WERI-Rb-1 (cell line): ENCODE measurements at regions not wholly inside any gene's neighbourhood (a gene's known extent, or its start where the extent isn't known, plus 50 kb on each side); places are given as distances from the start of the nearest gene placed in this dataset.

Experiments
- DNase-seq: peaks from one replicate; pipeline ENCODE4 v3.0.0-alpha.2; 2020
- H3K27ac ChIP-seq: fragments of 250-450 bp; sonication (Bioruptor Pico); 2 replicates; pipeline ENCODE4 v1.5.1; 2020; ENCODE audit warnings: mild to moderate bottlenecking, moderate library complexity
- H3K27me3 ChIP-seq: fragments of 250-450 bp; sonication (Bioruptor Pico); 2 replicates; pipeline ENCODE4 v1.5.1; 2021; ENCODE audit warnings: mild to moderate bottlenecking, low read depth, moderate library complexity; ENCODE audit not compliant: insufficient read depth, severe bottlenecking
- H3K36me3 ChIP-seq: fragments of 250-450 bp; sonication (Bioruptor Pico); 2 replicates; pipeline ENCODE4 v1.5.1; 2020; ENCODE audit warnings: mild to moderate bottlenecking, moderate library complexity
- H3K4me3 ChIP-seq: 2 replicates; pipeline ENCODE4 v1.5.1; 2011; ENCODE audit warnings: low read depth, mild to moderate bottlenecking, control low read depth, low read length
- H3K9me3 ChIP-seq: fragments of 250-450 bp; sonication (Bioruptor Pico); 2 replicates; pipeline ENCODE4 v1.5.1; 2021; ENCODE audit warnings: mild to moderate bottlenecking, moderate library complexity; ENCODE audit not compliant: severe bottlenecking
- CTCF ChIP-seq: IDR thresholded peaks from 2 replicates; pipeline ENCODE4 v1.5.1; 2011; ENCODE audit warnings: low read depth, mild to moderate bottlenecking, control low read depth, inconsistent platforms, low read length

DNA sequence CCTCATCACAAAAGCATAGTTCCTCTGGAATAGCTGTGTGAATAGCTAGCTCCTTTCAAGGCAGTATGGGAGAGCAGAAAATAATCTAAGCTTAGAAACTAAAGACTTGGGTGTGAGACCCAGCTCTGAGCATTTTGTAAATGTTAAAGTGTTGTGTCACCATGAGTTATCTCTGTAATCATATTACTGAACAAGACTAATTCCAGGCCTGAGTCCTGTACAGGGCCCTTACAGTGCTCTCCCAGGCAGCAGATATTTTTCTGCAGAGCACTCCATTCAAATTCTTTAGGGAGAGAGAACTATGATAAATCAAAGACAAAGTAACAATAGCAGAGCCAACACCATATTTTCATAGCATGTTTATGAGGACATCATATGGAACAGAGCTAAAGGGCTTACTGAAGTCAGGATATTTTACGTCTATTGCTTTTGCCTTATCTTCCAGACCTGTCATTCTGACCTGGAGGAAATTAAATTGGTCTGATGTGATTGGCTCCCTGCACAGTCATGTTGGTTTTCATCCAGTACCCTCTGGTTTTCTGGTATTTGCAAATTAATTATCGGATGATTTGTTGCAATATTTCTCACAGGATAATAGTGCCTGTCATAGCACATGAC is 172.6 kb upstream of the PPP2R3A start:
- H3K27me3 ChIP-seq: peaks cover 3% of the 10 kb centered on the region
- peaks cover 2% of the 10 kb centered on the region for H3K9me3 ChIP-seq
- no peak overlapping the region for H3K4me3 ChIP-seq
- no peaks in the 10 kb centered on the region for H3K36me3 ChIP-seq
- no peak for TF ChIP-seq CTCF
- DNase-seq: no peak
- H3K27ac ChIP-seq: no peak overlapping the region

GRCh38 chr3:135800071-135800549 is 165.4 kb upstream of the PPP2R3A start:
- Histone ChIP-seq H3K4me3 (no peak overlapping the region), H3K9me3 (no peaks in the 10 kb centered on the region), H3K36me3 (no peaks in the 10 kb centered on the region), H3K27me3 (peaks cover 7% of the 10 kb centered on the region), H3K27ac (no peak overlapping the region)
- no peak for TF ChIP-seq CTCF
- no peak for DNase-seq

DNA sequence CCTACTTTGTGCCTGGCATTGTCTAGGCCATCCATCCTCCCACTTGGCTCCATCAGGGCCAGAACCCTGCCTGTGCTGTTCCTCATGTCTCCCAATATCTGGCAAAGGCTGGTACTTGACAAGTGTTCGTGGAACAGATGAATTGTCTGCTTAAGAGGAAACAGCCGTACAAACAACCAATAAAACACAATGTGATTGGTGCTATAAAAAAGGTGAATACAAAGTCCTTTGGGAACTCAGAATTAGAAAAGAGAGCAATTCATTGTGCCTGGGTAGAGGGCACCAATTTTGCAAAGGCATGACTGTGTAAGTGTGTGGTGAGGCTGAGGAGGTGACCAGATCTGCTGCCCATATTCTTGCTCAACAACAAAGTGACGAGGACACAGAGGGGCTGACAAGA is 164.5 kb upstream of the PPP2R3A start:
- TF ChIP-seq CTCF: no peak

DNA sequence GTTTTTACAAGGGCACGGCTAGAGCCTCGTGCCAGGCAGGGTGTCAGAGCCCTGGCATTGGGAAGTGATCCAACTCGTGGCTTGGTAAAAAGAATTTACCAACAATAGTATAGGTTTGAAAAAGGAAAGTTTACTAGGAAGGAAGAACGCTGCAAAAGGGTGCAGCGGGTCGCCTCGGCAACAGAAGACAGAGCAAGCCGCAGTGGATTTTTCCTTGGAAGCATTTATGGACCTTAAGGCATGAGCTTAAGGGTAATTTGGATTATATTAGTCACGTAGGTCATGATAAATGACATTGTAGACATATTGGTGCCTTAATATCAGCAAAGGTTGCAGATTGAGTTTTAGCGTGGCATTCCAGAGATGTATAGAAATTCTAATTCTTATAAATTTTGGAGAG is 163.4 kb upstream of the PPP2R3A start:
- H3K4me3 ChIP-seq: no peak overlapping the region
- peaks cover 7% of the 10 kb centered on the region for H3K27me3 ChIP-seq
- no peak overlapping the region for H3K27ac ChIP-seq
- H3K36me3 ChIP-seq: no peaks in the 10 kb centered on the region
- no peak for DNase-seq
- no peak for TF ChIP-seq CTCF
- H3K9me3 ChIP-seq: no peaks in the 10 kb centered on the region

More for the DNA sequence above, 164.5 kb upstream of the PPP2R3A start:
- H3K36me3 ChIP-seq: no peaks in the 10 kb centered on the region
- H3K4me3 ChIP-seq: no peak overlapping the region
- DNase-seq: no peak
- no peak overlapping the region for H3K27ac ChIP-seq
- H3K27me3 ChIP-seq: peaks cover 7% of the 10 kb centered on the region
- no peaks in the 10 kb centered on the region for H3K9me3 ChIP-seq

GRCh38 chr3:135803028-135803692 is 162.4 kb upstream of the PPP2R3A start:
- Histone ChIP-seq H3K27me3 (peaks cover 6% of the 10 kb centered on the region), H3K4me3 (no peak overlapping the region), H3K36me3 (no peaks in the 10 kb centered on the region), H3K27ac (no peak overlapping the region), H3K9me3 (no peaks in the 10 kb centered on the region)
- no peak for TF ChIP-seq CTCF
- no peak for DNase-seq

DNA sequence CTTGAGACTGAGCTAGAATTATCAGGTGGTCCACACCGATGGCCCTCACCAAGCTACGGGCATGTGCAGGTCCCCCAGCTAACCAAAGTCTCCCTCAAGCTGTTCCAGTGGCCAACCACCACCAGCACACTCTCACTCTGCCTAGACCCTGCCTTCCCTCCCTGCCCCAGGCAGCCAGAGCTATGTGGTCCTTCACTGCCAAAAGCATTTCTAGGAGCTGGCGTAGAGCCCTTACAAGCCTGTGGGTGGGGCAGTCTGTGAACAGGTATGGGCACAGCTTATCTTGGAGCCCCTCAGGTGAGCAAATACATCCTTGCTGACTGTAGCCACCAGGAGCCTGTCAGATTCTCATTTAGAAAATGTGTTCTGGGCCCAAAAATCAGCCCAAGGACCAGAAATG is 159.8 kb upstream of the PPP2R3A start:
- Histone ChIP-seq H3K36me3 (no peaks in the 10 kb centered on the region), H3K4me3 (no peak overlapping the region), H3K27me3 (peaks cover 4% of the 10 kb centered on the region), H3K27ac (no peak overlapping the region), H3K9me3 (no peaks in the 10 kb centered on the region)
- TF ChIP-seq CTCF: no peak
- DNase-seq: no peak
